Epithelial cell of esophagus (primary cell): ENCODE measurements at regions not wholly inside any gene's neighbourhood (a gene's known extent, or its start where the extent isn't known, plus 50 kb on each side); places are given as distances from the start of the nearest gene placed in this dataset.

Experiments
- DNase-seq: peaks from one replicate; pipeline ENCODE4 v3.0.0; 2010; ENCODE audit warnings: low read depth
- H3K4me3 ChIP-seq: 2 replicates; pipeline ENCODE4 v1.5.1; 2011; ENCODE audit warnings: mild to moderate bottlenecking, low read length, control low read depth
- CTCF ChIP-seq: IDR thresholded peaks from 2 replicates; pipeline ENCODE4 v1.5.1; 2011; ENCODE audit warnings: low read depth, mild to moderate bottlenecking, low read length, control low read depth, inconsistent platforms; ENCODE audit not compliant: insufficient read depth; ENCODE audit errors: missing control alignments

DNA sequence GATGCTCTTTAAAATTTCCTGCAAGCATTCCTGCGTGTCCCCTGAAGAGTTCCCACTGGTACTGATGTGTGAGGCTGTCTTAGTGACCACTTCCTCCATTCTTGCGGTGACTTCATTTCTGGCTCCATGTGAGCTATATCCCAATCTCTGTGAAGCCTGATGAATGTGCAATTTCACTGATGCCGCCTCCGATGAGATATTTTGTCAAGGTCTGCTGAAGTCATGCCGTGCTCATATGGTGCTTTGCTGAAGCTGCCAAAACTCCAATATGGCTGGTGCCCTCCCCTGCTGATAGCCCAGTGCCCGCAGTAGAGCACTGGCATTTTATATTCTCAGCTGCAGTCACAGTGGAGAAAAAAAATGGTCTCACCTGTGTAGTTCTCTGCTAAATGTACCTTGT lies 271.5 kb downstream of the EFHB start:
- H3K4me3 ChIP-seq = no peak overlapping the region
- DNase-seq = no peak
- no peak for TF ChIP-seq CTCF

DNA sequence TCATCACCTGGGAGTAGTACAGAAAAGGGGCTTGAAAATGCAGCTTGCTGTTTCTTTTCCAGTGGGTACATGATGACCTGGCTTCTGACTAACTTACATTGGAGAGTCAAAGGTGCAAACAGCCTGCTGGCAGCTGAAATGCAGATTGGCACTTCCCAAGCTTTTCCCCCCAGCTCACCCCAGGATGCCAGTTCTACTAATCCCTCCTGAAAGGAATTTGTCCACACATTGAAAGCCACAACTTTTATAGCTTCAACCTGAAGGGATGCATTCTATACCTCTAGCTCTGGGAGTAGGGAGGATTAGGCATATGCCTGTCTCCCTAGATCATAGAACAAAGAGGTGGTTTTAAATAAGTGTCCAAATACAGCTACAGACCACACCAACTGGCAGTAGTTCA lies 281.7 kb downstream of the EFHB start:
- TF ChIP-seq CTCF = no peak
- H3K4me3 ChIP-seq = no peak overlapping the region
- no peak for DNase-seq

- H3K4me3 ChIP-seq = no peak overlapping the region
- no peak for TF ChIP-seq CTCF
- DNase-seq = peak; percentile 5
Measured at GRCh38 chr3:19645093-19645492, 288.9 kb downstream of the EFHB start.

GRCh38 chr3:19644405-19644804 lies 289.6 kb downstream of the EFHB start:
- no peak overlapping the region for H3K4me3 ChIP-seq
- DNase-seq = no peak
- TF ChIP-seq CTCF = no peak

DNA sequence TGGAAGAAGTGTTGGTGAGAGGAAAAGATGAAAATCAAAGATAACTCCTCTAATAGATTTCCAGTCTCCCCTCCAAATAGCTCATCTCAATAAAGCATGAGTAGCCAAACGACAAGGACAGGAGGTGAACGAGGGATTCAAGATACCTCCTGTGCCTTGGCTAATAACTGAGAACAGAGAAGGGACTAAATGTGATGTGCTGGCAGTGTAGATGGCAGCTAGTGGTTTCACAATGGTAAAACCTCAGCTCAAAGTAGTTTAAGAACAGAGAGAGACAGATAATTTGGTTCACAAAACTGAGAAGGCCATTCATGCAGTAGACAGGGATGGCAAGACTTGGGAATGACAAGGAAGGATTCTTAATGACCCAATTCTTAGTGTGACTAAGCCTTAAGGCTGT lies 292.6 kb downstream of the EFHB start:
- no peak for TF ChIP-seq CTCF
- DNase-seq = no peak
- no peak overlapping the region for H3K4me3 ChIP-seq

GRCh38 chr3:19632099-19633074 lies 301.6 kb downstream of the EFHB start:
- no peak for TF ChIP-seq CTCF
- no peak for DNase-seq

GRCh38 chr3:19598870-19599269 lies 335.1 kb downstream of the EFHB start:
- TF ChIP-seq CTCF = no peak
- no peak for DNase-seq
- H3K4me3 ChIP-seq = no peak overlapping the region

More at GRCh38 chr3:19632099-19633074, 301.6 kb downstream of the EFHB start:
- H3K4me3 ChIP-seq = no peak overlapping the region
